Ramos (cell line): ENCODE measurements at regions not wholly inside any gene's neighbourhood (a gene's known extent, or its start where the extent isn't known, plus 50 kb on each side); places are given as distances from the start of the nearest gene placed in this dataset.
"Not testable (repeated sequence)": the region's sequence is repeated elsewhere in the genome, so short reads cannot be mapped to it uniquely, and the experiment has no call there.

Experiments used
- in situ Hi-C: fragments of 300-500 bp; cut with MboI; formaldehyde crosslinking; loops from one replicate; pipeline ENCODE4 v1.14.3; 2022; ENCODE audit warnings: low sequenced_read_pairs; ENCODE audit not compliant: unreplicated experiment

GRCh38 chr17:21611443-21611842 is 80.9 kb upstream of the KCNJ18 start:
- in situ Hi-C loops: loop anchor here (25.0 kb wide), 1 partner anchor 101 kb away; no protein-coding TSS in a partner anchor

GRCh38 chr17:21612123-21613070 is 79.9 kb upstream of the KCNJ18 start:
- in situ Hi-C loops: loop anchor here (25.0 kb wide), 1 partner anchor 100 kb away; no protein-coding TSS in a partner anchor

- in situ Hi-C loops: loop anchor here (25.0 kb wide), 1 partner anchor 99 kb away; no protein-coding TSS in a partner anchor
Observed at GRCh38 chr17:21613071-21613429, 79.3 kb upstream of the KCNJ18 start.

GRCh38 chr17:21626987-21627386 is 65.3 kb upstream of the KCNJ18 start:
- in situ Hi-C loops: not testable (repeated sequence)
